DMS53 treated with DMSO at 0.1 percent for 48 hours (cell line): ENCODE measurements at regions not wholly inside any gene's neighbourhood (a gene's known extent, or its start where the extent isn't known, plus 50 kb on each side); places are given as distances from the start of the nearest gene placed in this dataset.
"Not testable (repeated sequence)": the region's sequence is repeated elsewhere in the genome, so short reads cannot be mapped to it uniquely, and the experiment has no call there.

Source experiments
- DNase-seq: peaks from one replicate; lab custom pipeline; 2025; ENCODE audit not compliant: unreplicated experiment; lab: John Stamatoyannopoulos, UW

DNA sequence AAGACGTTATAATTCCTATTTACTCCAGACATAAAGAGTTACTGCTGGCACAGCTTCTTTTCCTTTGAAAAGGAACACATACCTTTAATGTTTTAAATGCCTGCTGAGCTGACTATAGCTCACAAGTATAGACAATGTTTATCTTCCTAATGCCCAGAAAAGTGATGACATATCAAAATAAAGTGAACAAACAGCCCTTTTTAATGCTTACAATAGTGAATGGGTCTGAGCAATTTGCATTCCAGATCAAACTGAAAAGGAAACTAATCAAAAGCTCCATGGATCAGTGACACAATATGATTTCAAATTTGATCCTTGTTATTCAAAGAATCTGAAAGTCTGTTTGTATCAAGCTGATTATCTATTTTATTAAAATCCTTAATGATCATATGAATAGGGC, 233.6 kb upstream of the SEMA3E start:
- no peak for DNase-seq

DNA sequence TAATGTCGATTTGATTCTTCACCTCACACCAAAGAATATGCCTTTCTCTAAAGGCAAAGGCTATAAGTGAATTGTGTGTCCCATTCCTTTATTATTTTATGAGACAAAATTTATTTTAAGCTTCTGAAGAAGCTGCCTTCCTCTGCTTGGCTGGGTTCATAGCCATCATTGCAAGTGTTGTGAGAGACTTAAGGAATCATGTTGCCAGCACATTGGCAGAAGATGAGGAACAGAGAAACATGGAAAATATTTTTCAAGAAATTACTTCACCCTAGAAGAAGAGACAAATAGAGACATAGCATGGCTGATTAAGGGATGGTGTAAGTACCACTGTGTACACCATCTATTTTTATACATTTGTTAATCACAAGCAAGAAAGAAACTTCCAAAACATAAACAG, 230.1 kb upstream of the SEMA3E start:
- no peak for DNase-seq

DNA sequence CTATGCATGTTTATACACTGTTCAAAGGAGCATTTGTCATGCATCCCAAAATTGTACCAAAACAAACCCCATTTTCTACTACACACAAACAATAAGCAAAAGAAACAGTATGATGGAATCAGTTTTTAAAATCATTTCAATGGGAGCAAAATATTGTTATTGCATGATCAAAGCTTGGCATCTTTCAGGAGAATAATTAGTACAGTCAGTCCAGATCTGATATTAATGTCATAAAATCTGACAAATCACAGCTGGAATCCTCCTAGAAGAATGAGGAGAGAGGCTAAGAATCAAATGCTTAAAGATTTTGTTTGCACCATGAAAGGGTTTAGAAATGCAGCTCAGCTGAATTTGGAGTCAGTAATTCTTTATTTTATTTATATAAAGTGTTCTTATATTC, 229.7 kb upstream of the SEMA3E start:
- no peak for DNase-seq

DNA sequence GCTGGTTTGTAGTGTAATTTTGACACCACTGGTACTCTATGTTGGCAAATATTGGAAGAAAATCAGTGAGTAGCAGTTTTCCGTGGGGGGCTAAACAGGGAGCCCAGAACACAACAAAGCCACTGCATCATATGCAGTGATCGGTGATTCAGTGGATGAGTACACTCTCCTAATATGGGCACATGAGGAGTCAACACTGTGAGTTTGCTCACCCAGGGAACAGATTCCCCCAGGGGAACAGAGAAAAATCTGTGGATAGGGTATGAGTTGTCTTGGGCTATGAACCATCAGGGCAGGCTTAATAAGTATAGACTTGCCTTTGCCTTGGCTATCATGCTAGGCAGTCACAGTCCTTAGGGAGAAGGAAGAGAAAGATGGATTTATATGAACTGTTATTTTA, 227.7 kb upstream of the SEMA3E start:
- no peak for DNase-seq

DNA sequence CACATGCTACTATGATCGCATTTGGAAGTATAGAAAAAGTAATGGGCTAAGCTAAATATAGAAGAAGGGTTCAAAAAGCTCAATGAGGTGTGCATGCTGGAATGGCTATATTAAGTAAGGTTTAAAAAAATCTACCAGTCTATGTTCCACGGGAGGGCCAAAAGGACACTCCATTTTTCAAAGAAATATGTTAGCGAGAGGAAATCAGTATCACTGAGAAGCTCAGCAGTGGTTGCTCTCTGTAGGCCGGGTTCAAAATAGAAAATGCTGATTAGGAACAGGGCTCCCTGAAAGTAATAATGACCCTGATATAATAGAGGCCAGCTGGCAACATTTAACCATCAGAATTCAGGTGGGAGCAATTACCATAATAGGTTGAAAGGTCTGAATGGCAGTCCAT, 224.5 kb upstream of the SEMA3E start:
- DNase-seq, result no peak

DNA sequence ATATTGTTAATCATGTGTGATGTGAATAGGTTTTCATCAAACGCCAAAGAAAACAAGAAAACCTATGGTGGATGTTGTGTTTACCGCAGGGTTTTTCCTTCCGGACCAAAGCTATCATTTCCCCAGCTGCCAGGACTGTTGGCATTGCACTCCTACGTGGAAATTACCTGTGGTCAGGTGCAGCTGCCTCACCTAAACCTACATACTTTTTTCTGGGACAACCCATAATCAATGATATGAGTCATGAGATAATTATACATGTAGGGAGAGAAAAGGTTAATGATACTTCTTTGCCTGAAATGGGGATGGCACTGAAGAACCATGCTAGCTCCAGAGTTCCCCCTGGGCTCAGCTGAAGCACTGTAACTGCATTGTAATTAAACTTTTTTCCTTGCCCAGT, 223.6 kb upstream of the SEMA3E start:
- no peak for DNase-seq

DNA sequence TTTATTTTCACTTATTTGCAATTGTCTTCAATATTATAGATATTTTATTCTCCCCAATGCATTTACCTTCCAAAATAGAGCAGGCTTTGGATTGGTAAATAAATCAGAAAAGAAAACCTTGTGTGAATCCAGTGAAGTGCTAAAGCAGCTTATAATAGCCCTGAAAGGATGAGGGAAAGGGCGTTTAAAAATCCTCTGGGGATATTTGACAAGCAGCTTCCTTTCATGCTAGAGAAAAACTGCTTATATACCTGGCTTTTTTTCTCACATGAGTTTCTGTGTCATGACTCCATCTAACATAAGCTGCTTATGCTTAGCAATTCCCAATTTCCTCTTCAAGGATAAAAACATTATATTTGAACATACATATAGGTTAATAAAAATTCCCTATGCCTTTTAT, 221.6 kb upstream of the SEMA3E start:
- DNase-seq, result no peak

DNA sequence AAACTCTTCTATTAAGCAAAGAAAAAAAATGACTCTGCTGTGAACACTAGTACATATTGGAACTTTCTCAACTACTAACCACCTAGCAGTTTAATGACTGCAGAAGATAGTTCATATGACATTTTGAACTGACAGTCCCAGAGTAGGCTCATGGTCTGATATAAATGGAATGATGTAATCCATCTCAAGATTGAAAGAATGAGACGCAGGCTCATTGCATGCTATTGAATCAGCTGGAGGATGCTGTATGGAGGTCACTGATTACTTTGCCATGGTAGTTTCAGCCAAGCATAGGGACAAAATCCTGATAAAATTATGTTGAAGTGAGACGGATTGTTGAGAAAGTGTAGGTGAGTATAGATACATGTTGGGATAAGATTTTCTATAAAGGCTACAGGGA, 217.6 kb upstream of the SEMA3E start:
- no peak for DNase-seq

DNA sequence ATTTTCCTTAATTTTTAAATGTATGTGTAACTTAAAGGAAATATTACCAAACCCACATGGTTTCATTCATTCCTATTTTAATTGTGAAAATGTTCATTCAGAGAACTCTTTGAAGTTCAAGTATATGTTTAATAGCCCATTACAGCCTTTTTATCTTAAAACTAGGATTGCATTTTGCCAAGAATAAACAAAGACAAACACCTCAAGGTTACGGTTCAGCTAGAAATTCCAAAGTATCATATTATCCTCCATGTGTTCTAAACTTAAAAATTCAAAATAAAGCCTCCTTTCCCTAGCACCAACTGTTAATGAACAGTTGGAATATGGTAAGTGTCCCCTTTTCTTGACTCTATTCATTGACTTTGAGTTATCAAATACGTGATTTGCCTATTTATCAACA, 215.6 kb upstream of the SEMA3E start:
- no peak for DNase-seq

DNA sequence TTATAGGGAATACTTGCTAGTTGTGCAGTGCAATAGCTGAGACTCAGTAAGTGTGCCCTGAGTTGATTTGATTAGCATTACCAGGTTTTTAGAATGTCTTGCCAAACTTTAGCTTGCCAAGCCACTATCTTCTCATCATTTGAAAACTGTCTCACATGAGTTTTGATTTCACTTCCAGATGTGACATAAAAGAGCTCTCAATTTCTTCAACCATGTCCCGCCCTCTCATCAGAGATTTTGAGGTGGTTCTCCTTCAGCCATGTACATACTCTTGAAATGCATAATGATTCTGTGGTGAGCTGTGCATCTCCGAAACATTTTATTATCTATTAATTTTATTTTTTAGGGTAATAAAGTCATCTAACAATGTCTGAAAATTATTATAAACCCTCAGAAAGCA, 215.0 kb upstream of the SEMA3E start:
- DNase-seq, result no peak

DNA sequence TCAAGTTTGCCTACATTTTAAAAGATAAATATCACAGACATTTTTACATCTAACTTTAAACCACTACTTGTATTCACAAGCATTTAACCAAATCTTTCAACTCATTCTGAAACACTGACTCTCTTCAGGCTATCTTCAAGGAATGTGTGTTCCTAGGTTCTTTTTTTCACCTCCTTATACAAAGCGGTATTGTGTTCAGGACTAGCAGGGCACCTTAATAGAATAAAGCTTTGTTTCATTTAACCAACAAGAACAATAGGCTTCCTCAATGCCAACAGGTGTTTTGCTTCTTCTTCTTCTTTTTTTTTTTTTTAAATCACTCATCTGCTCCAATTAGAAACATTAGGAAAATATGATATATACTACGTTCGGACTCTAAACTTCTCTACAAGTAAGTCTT, 212.9 kb upstream of the SEMA3E start:
- no peak for DNase-seq

DNA sequence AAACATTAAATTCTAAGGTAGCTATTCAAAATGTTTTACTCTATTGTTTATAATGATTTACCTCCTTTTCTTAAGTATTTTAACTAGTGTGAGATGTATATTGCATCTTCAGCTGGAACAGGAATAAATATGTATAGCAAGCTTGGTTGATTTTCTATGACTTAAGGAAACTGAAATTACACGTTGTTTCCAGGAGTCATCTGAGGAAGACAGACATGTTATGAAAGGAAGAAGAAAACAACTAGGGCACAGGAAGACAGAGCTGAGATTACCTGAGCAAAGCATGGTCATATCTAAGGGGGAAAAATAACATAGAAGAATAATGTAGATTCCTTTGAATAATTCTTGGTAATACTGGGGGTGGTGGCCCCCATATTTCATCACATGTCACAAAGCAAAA, 210.9 kb upstream of the SEMA3E start:
- no peak for DNase-seq

DNA sequence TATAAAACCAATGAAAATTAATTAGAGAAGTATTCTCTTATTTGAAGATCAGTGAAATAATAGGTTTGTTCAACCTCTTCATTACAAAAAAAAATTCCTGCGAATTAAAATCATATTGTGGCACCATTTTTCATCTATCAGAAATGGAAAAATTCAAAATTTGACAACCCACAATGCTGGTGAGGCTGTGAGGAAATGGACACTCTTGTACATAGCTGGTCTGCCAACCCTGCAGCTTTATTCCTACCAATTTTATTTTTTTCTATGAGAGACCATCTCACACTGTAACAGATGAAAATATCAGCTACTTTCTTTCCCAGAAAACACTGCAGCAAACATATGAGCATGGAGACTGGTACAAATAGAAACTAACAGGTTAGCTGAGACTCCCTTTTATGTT, 208.8 kb upstream of the SEMA3E start:
- no peak for DNase-seq

DNA sequence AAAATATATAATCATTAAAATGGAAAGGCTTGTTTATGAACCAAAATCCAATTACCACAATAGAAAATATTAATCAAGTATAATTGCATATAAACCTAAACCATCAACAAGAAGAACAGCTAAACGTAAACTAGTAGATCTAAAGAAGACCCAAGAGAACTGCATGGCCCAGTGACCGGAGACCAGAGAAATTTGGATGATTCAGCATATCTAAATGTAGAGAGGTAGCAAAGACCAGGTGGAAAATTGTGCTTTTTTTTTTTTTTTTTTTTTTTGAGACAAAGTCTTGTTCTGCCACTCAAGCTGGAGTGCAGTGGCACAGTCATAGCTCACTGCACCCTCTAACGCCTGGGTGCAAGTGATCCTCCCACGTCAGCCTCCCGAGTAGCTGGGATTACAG, 207.2 kb upstream of the SEMA3E start:
- DNase-seq, result no peak

DNA sequence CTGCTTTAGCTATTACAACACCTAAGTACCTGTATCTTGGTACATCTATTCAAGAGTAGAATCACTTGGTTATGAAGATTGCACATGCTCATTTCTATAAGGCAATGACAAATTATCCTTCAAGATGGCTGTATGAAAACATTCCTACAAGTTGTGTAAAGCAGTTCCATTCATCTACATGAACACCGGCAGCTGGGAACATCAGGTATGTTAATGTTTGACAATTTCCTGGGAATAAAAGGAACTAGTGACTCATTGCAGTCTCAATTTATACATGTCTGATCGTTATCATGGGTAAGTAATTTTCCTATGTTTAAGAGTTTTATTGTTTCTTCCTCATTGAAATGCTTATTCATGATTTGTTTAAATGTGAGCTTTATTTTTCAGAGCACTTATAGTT, 203.2 kb upstream of the SEMA3E start:
- DNase-seq, result peak; percentile 26

DNA sequence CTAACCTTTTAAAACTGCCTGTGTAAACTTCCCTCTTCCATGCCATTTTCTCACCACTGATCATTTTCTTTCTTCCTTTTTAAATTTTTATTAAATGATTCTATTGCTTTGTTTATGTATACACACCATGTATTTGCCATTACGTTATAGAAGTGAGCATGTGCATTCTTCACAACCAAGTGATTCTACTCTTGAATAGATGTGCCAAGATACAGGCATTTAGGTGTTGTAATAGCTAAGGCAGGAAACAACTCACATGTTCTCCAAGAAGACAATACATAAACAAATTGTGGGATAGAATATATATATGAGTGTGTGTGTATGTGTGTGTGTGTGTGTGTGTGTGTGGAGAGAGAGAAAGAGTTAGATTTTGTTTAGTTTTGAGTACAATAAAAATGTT, 202.6 kb upstream of the SEMA3E start:
- no peak for DNase-seq

DNA sequence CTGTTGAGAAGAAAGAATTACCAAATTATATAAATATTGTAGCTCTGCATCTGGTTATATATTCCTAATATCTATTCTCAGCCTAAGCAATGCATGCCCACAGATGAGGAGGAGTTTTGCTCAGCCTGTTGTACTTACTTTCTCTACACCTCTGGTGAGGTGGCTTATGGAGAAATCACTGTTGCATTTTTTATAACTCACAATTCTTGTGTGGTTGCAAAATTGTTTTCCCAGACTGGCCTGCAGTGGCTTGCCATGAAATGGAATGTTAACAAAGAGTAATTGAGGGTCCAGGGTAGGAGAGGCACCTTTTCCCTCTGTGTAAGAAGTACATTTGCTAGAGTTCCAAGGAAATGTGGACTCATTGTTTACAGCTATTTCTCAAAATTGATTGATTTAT, 202.0 kb upstream of the SEMA3E start:
- no peak for DNase-seq

DNA sequence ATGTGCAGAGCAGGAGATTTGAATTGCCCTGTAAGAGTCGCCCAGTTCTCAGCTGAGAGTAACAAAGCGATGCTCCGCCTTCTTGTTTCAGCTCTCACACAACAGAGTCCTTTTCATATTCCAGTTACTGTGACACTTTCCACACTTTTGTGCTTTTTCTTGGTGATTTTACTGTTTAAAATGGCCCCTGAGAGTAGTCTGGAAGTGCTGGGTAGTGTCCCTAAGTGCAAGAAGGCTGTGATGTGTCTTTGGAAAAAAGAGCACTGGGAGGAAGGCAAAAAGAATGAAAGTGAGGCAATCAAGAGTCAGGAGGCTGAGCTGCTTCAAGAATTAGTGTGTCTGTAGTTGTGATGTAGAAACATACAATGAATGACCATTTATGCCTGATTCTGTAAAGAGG, 201.2 kb upstream of the SEMA3E start:
- no peak for DNase-seq

DNA sequence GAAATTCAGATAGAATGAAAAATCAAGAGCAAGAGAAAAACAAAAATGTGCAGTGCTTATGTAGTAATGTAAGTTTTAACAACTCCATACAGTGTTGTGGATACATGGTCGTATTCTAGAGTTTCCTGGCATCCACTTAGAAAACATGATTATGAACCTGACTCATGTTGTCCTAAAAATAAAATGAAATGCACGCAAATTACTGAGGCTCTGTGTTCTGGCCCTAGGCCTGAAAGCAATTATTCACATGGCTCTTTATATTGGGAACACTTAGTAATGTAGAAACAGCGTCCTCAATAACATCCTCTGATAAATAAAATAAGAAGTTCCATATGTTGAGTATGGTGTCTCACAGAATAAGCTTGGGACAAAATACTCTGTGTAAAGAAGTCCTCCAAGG, 200.2 kb upstream of the SEMA3E start:
- no peak for DNase-seq

DNA sequence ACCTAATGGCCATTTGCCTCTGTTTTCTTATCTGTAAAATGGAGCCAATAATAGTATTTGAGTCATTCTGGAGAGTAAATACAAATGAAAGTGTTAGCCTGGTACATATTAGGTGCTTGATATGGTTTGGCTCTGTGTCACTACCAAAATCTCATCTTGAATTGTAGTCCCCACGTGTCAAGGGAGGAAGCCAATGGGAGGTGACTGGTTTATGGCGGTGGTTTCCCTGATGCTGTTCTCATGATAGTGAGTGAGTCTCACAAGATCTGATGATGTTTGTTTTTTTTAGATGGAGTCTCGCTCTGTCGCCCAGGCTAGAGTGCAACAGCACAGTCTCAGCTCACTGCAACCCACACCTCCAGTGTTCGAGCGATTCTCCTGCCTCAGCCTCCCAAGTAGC, 194.0 kb upstream of the SEMA3E start:
- DNase-seq, result no peak

DNA sequence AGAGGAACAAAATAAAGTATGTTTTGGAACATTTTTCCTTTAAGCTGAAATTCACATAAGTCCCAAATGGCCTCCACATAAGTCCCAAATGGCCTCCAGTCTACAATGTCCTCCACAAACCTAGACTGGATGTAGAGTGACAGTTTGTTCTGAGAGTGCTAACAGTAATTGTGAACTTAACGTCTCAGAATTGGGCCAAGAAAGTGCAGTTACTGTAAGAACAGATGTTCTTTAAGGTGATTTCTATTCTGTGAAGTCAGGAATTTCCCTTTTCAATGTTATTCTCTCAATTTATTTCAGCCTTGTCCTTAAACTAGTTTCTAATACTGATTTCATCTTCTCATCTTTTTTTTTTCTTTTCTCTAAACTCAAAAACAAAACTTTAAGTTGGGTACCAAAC, 188.7 kb upstream of the SEMA3E start:
- DNase-seq, result no peak

DNA sequence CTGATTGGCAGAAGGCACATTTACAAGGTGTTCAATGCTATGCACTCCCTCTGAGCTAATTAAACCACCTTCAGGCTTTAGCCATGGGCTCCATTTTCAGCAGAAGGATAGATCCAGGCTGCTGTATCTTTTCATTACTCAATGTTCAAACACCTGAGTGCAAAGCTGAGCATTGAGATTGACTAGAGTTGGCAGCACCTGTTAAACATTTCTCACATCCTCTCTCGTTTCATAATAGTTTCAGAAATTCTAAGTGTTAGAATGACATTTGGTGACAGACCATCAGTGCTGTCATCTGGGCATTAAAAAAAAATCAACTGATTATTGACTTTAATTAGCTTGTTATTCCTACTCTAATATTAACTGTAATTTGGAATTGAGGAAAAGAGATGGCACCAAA, 187.1 kb upstream of the SEMA3E start:
- DNase-seq, result no peak

DNA sequence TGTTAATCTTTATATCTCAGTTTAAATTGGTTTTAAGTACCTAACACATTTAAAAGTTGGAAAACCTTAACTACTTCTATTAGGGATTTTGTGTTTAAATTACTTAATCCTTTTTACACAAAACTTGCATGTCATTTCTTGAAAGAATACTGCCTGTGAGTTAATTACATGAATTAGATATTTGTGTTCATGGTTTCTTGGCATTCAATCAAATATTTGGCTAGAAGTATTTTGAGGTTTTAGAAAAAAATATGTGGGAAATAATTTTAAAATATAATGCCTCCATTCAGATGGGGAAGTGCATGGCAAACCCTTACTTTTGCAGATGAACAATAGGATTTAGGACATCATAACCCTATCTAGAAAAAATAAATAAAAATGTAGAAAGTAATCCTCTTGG, 186.5 kb upstream of the SEMA3E start:
- no peak for DNase-seq

DNA sequence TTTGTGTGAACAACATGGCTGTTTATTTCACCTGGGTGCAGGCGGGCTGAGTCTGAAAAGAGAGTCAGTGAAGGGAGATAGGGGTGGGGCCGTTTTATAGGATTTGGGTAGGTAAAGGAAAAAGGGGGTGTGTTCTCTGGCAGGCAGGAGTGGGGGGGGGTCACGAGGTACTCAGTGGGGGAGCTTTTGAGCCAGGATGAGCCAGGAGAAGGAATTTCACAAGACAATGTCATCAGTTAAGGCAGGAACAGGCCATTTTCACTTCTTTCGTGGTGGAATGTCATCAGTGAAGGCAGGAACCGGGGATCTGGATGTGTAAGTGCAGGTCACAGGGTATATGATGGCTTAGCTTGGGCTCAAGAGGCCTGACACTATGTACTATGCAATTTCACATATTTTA, 184.8 kb upstream of the SEMA3E start:
- DNase-seq, result not testable (repeated sequence)
